ENCODE measurements at regions not wholly inside any gene's neighbourhood (a gene's known extent, or its start where the extent isn't known, plus 50 kb on each side); places are given as distances from the start of the nearest gene placed in this dataset.

GRCh38 chr15:26477044-26477443 lies 295.8 kb downstream of the GABRB3 start:
- Mint-ChIP-seq H3K9me3 (peaks cover 20% of the 10 kb centered on the region), H3K27me3 (no peaks in the 10 kb centered on the region), H3K36me3 (ENCODE audit: low read depth) (no peaks in the 10 kb centered on the region), H3K4me3 (no peak overlapping the region), H3K27ac (no peak overlapping the region), H3K4me1 (no peaks in the 10 kb centered on the region)
- no peak for DNase-seq
- ChIA-PET POLR2A (no interaction called here), CTCF (no interaction called here)

GRCh38 chr15:26475554-26475953 lies 297.3 kb downstream of the GABRB3 start:
- Mint-ChIP-seq H3K27me3 (no peaks in the 10 kb centered on the region), H3K9me3 (peaks cover 17% of the 10 kb centered on the region), H3K4me3 (no peak overlapping the region), H3K36me3 (ENCODE audit: low read depth) (no peaks in the 10 kb centered on the region), H3K4me1 (no peaks in the 10 kb centered on the region), H3K27ac (no peak overlapping the region)
- POLR2A ChIA-PET = no interaction called here
- CTCF ChIA-PET = no interaction called here
- DNase-seq = no peak

- Mint-ChIP-seq H3K36me3 (ENCODE audit: low read depth) (no peaks in the 10 kb centered on the region), H3K9me3 (peaks cover 28% of the 10 kb centered on the region), H3K4me3 (no peak overlapping the region), H3K27me3 (no peaks in the 10 kb centered on the region), H3K27ac (no peak overlapping the region), H3K4me1 (no peaks in the 10 kb centered on the region)
- no peak for DNase-seq
- POLR2A ChIA-PET = no interaction called here
- CTCF ChIA-PET = no interaction called here
These were observed 300.2 kb downstream of the GABRB3 start for GRCh38 chr15:26472661-26473060.

GRCh38 chr15:26461847-26462608 lies 310.8 kb downstream of the GABRB3 start:
- ChIA-PET POLR2A (no interaction called here), CTCF (no interaction called here)
- no peaks in the 10 kb centered on the region for H3K36me3 Mint-ChIP-seq (ENCODE audit: low read depth)
- H3K4me3 Mint-ChIP-seq = no peak overlapping the region
- no peaks in the 10 kb centered on the region for H3K4me1 Mint-ChIP-seq
- no peaks in the 10 kb centered on the region for H3K27me3 Mint-ChIP-seq
- no peak overlapping the region for H3K27ac Mint-ChIP-seq
- DNase-seq = no peak
- peaks cover 30% of the 10 kb centered on the region for H3K9me3 Mint-ChIP-seq

- H3K9me3 Mint-ChIP-seq = peaks cover 36% of the 10 kb centered on the region
- ChIA-PET CTCF (interaction anchor here (0.6 kb wide), 1 partner anchor 807 kb away, joined by 3 read pairs; no protein-coding TSS in a partner anchor), POLR2A (no interaction called here)
- no peaks in the 10 kb centered on the region for H3K36me3 Mint-ChIP-seq (ENCODE audit: low read depth)
- H3K27me3 Mint-ChIP-seq = no peaks in the 10 kb centered on the region
- H3K27ac Mint-ChIP-seq = no peak overlapping the region
- DNase-seq = no peak
- no peak overlapping the region for H3K4me3 Mint-ChIP-seq
- H3K4me1 Mint-ChIP-seq = no peaks in the 10 kb centered on the region
These were observed 312.7 kb downstream of the GABRB3 start for GRCh38 chr15:26460165-26460564.

GRCh38 chr15:26455828-26456227 lies 317.0 kb downstream of the GABRB3 start:
- POLR2A ChIA-PET = no interaction called here
- H3K27ac Mint-ChIP-seq = no peak overlapping the region
- no peaks in the 10 kb centered on the region for H3K36me3 Mint-ChIP-seq (ENCODE audit: low read depth)
- H3K27me3 Mint-ChIP-seq = no peaks in the 10 kb centered on the region
- H3K4me3 Mint-ChIP-seq = no peak overlapping the region
- no peaks in the 10 kb centered on the region for H3K4me1 Mint-ChIP-seq
- CTCF ChIA-PET = no interaction called here
- H3K9me3 Mint-ChIP-seq = peaks cover 28% of the 10 kb centered on the region
- DNase-seq = no peak

GRCh38 chr15:26453914-26454313 lies 319.0 kb downstream of the GABRB3 start:
- H3K36me3 Mint-ChIP-seq (ENCODE audit: low read depth) = no peaks in the 10 kb centered on the region
- no peaks in the 10 kb centered on the region for H3K27me3 Mint-ChIP-seq
- CTCF ChIA-PET = no interaction called here
- no peak for DNase-seq
- H3K4me1 Mint-ChIP-seq = no peaks in the 10 kb centered on the region
- H3K4me3 Mint-ChIP-seq = no peak overlapping the region
- POLR2A ChIA-PET = no interaction called here
- peaks cover 26% of the 10 kb centered on the region for H3K9me3 Mint-ChIP-seq
- no peak overlapping the region for H3K27ac Mint-ChIP-seq

GRCh38 chr15:26451995-26452394 lies 320.9 kb downstream of the GABRB3 start:
- POLR2A ChIA-PET = no interaction called here
- Mint-ChIP-seq H3K4me1 (no peaks in the 10 kb centered on the region), H3K36me3 (ENCODE audit: low read depth) (no peaks in the 10 kb centered on the region), H3K27ac (no peak overlapping the region), H3K27me3 (no peaks in the 10 kb centered on the region), H3K4me3 (no peak overlapping the region), H3K9me3 (peaks cover 21% of the 10 kb centered on the region)
- CTCF ChIA-PET = no interaction called here
- DNase-seq = no peak

- ChIA-PET CTCF (no interaction called here), POLR2A (interaction anchor here (1.0 kb wide), 1 partner anchor 8 kb away, joined by 3 read pairs; no protein-coding TSS in a partner anchor)
- Mint-ChIP-seq H3K36me3 (ENCODE audit: low read depth) (no peaks in the 10 kb centered on the region), H3K4me1 (no peaks in the 10 kb centered on the region), H3K9me3 (peaks cover 12% of the 10 kb centered on the region), H3K27ac (no peak overlapping the region), H3K4me3 (no peak overlapping the region), H3K27me3 (no peaks in the 10 kb centered on the region)
- DNase-seq = no peak
These were observed 323.6 kb downstream of the GABRB3 start for GRCh38 chr15:26449291-26449690.

GRCh38 chr15:26443321-26443720 lies 329.5 kb downstream of the GABRB3 start:
- Mint-ChIP-seq H3K9me3 (peaks cover 5% of the 10 kb centered on the region), H3K4me1 (no peaks in the 10 kb centered on the region), H3K27me3 (no peaks in the 10 kb centered on the region), H3K36me3 (ENCODE audit: low read depth) (no peaks in the 10 kb centered on the region), H3K4me3 (no peak overlapping the region), H3K27ac (no peak overlapping the region)
- ChIA-PET CTCF (no interaction called here), POLR2A (no interaction called here)
- no peak for DNase-seq

- POLR2A ChIA-PET = no interaction called here
- H3K27ac Mint-ChIP-seq = no peak overlapping the region
- peaks cover 5% of the 10 kb centered on the region for H3K9me3 Mint-ChIP-seq
- CTCF ChIA-PET = no interaction called here
- no peak overlapping the region for H3K4me3 Mint-ChIP-seq
- no peaks in the 10 kb centered on the region for H3K4me1 Mint-ChIP-seq
- H3K27me3 Mint-ChIP-seq = no peaks in the 10 kb centered on the region
- DNase-seq = no peak
- no peaks in the 10 kb centered on the region for H3K36me3 Mint-ChIP-seq (ENCODE audit: low read depth)
These were observed 330.2 kb downstream of the GABRB3 start for GRCh38 chr15:26442680-26443079.

- Mint-ChIP-seq H3K4me3 (no peak overlapping the region), H3K27me3 (no peaks in the 10 kb centered on the region), H3K36me3 (ENCODE audit: low read depth) (no peaks in the 10 kb centered on the region), H3K4me1 (no peaks in the 10 kb centered on the region), H3K9me3 (peaks cover 8% of the 10 kb centered on the region), H3K27ac (no peak overlapping the region)
- DNase-seq = no peak
- ChIA-PET CTCF (no interaction called here), POLR2A (no interaction called here)
These were observed 333.2 kb downstream of the GABRB3 start for GRCh38 chr15:26439681-26440080.

GRCh38 chr15:26438718-26439117 lies 334.1 kb downstream of the GABRB3 start:
- H3K9me3 Mint-ChIP-seq = peaks cover 10% of the 10 kb centered on the region
- no peaks in the 10 kb centered on the region for H3K36me3 Mint-ChIP-seq (ENCODE audit: low read depth)
- H3K27me3 Mint-ChIP-seq = no peaks in the 10 kb centered on the region
- H3K4me3 Mint-ChIP-seq = no peak overlapping the region
- no peaks in the 10 kb centered on the region for H3K4me1 Mint-ChIP-seq
- POLR2A ChIA-PET = no interaction called here
- no peak for DNase-seq
- H3K27ac Mint-ChIP-seq = no peak overlapping the region
- CTCF ChIA-PET = no interaction called here

GRCh38 chr15:26438316-26438715 lies 334.6 kb downstream of the GABRB3 start:
- Mint-ChIP-seq H3K27ac (no peak overlapping the region), H3K4me1 (no peaks in the 10 kb centered on the region), H3K27me3 (no peaks in the 10 kb centered on the region), H3K4me3 (no peak overlapping the region), H3K36me3 (ENCODE audit: low read depth) (no peaks in the 10 kb centered on the region), H3K9me3 (peaks cover 11% of the 10 kb centered on the region)
- DNase-seq = no peak
- CTCF ChIA-PET = no interaction called here
- POLR2A ChIA-PET = no interaction called here

Measured in activated CD4-positive, alpha-beta memory T cell treated with anti-CD3 and anti-CD28 coated beads, Interleukin-2, amount 10 ng/mL, durations not matched to agents 7 days and 5 days (primary cell).